DND-41 (cell line): ENCODE measurements at regions not wholly inside any gene's neighbourhood (a gene's known extent, or its start where the extent isn't known, plus 50 kb on each side); places are given as distances from the start of the nearest gene placed in this dataset.
"Not testable (repeated sequence)": the region's sequence is repeated elsewhere in the genome, so short reads cannot be mapped to it uniquely, and the experiment has no call there.

Experiments used
- ATAC-seq: fragments of 200-7000 bp; cut with Tn5 transposase; 3 replicates; pipeline ENCODE4 v1.9.1; 2021; ENCODE audit warnings: low read depth; ENCODE audit not compliant: insufficient read depth
- DNase-seq: peaks from one replicate; pipeline ENCODE4 v3.0.0-alpha.2; 2020
- H2AFZ ChIP-seq: 2 replicates; pipeline ENCODE4 v1.6.0; 2012; ENCODE audit warnings: low read depth, low read length
- H3K27ac ChIP-seq: 2 replicates; pipeline ENCODE4 v1.5.1; 2012; ENCODE audit warnings: low read length, inconsistent platforms
- H3K27me3 ChIP-seq: fragments of 200-600 bp; sonication (generic); 2 replicates; pipeline ENCODE4 v1.6.0; 2012; ENCODE audit warnings: low read length, mild to moderate bottlenecking, inconsistent platforms; ENCODE audit not compliant: insufficient read depth, poor library complexity
- H3K36me3 ChIP-seq: 2 replicates; pipeline ENCODE4 v1.5.1; 2012; ENCODE audit warnings: low read length, inconsistent platforms; ENCODE audit not compliant: insufficient read depth
- H3K4me1 ChIP-seq: 2 replicates; pipeline ENCODE4 v1.5.1; 2012; ENCODE audit warnings: mild to moderate bottlenecking, low read length; ENCODE audit not compliant: insufficient read depth
- H3K4me2 ChIP-seq: 2 replicates; pipeline ENCODE4 v1.6.0; 2012; ENCODE audit warnings: mild to moderate bottlenecking, moderate library complexity, low read length, inconsistent platforms; ENCODE audit not compliant: insufficient read depth
- H3K4me3 ChIP-seq, 2 experiments: fragments of 200-600 bp in 1 of 2; shearing (Covaris generic) in 1 of 2; 2 replicates each; pipeline ENCODE4 v1.5.1; 2012 to 2016; ENCODE audit warnings: inconsistent platforms in 2 of 2, low read length in 2 of 2, mild to moderate bottlenecking in 2 of 2, low read depth in 1 of 2, moderate library complexity in 1 of 2
- H3K79me2 ChIP-seq: 2 replicates; pipeline ENCODE4 v1.6.0; 2012; ENCODE audit warnings: low read length, inconsistent platforms; ENCODE audit not compliant: insufficient read depth
- H3K9ac ChIP-seq: 2 replicates; pipeline ENCODE4 v1.6.0; 2012; ENCODE audit warnings: low read depth, mild to moderate bottlenecking, inconsistent platforms, low read length, moderate library complexity
- H3K9me3 ChIP-seq: 2 replicates; pipeline ENCODE4 v1.5.1; 2012; ENCODE audit warnings: low read length, moderate library complexity, mild to moderate bottlenecking, inconsistent platforms; ENCODE audit not compliant: insufficient read depth, severe bottlenecking
- H4K20me1 ChIP-seq: 2 replicates; pipeline ENCODE4 v1.6.0; 2012; ENCODE audit warnings: low read length; ENCODE audit not compliant: insufficient read depth
- EZH2 ChIP-seq: IDR thresholded peaks from 3 replicates; pipeline ENCODE4 v1.6.1; 2012; ENCODE audit warnings: borderline replicate concordance, low read depth, mild to moderate bottlenecking, moderate library complexity, low read length, inconsistent platforms; ENCODE audit not compliant: severe bottlenecking
- TF ChIP-seq, protein P1 (sequence below): IDR thresholded peaks from 2 replicates; pipeline ENCODE4 v1.5.1; 2012; ENCODE audit warnings: borderline replicate concordance, low read length, moderate library complexity, mild to moderate bottlenecking; ENCODE audit not compliant: poor library complexity, severe bottlenecking; ENCODE audit errors: extremely low read depth

DNA sequence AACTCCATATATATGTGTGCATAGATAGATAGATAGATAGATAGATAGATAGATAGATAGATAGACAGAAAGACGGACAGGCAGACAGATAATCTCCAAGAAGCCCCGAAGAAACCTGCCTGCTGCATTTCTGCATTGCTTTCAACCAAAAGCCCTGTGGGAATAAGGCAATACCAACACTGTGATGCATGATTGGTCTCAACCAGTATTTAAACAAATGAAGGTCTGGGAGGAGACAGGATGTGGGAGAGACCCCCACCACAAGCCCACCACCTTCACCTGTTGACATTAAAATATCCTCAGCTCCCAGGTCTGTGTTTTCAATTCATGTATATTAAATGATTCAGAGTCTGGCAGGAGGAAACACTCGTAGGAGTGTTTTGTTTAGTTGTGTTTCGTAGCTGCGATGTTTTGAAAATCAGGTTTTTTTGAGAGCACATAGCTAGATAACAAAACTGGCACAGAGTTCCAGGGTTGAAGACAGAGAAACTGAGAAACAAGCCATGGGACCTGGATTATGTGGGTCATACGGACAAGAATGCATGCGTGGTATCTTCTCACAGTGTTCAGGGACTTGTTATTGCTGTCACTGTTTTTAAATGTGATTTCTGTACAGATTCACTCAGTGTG lies 200.7 kb upstream of the AHR start:
- H3K4me2 ChIP-seq: no peak overlapping the region
- no peak for TF ChIP-seq EZH2
- TF ChIP-seq, protein P1, sequence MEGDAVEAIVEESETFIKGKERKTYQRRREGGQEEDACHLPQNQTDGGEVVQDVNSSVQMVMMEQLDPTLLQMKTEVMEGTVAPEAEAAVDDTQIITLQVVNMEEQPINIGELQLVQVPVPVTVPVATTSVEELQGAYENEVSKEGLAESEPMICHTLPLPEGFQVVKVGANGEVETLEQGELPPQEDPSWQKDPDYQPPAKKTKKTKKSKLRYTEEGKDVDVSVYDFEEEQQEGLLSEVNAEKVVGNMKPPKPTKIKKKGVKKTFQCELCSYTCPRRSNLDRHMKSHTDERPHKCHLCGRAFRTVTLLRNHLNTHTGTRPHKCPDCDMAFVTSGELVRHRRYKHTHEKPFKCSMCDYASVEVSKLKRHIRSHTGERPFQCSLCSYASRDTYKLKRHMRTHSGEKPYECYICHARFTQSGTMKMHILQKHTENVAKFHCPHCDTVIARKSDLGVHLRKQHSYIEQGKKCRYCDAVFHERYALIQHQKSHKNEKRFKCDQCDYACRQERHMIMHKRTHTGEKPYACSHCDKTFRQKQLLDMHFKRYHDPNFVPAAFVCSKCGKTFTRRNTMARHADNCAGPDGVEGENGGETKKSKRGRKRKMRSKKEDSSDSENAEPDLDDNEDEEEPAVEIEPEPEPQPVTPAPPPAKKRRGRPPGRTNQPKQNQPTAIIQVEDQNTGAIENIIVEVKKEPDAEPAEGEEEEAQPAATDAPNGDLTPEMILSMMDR: no peak
- peak; percentile 47 for DNase-seq
- no peaks in the 10 kb centered on the region for H4K20me1 ChIP-seq
- H3K27me3 ChIP-seq: no peaks in the 10 kb centered on the region
- no peak overlapping the region for H3K9ac ChIP-seq
- no peak overlapping the region for H3K4me3 ChIP-seq
- no peak overlapping the region for H2AFZ ChIP-seq
- peaks cover 18% of the 10 kb centered on the region for H3K4me1 ChIP-seq
- no peaks in the 10 kb centered on the region for H3K79me2 ChIP-seq
- no peaks in the 10 kb centered on the region for H3K36me3 ChIP-seq
- peaks cover 4% of the 10 kb centered on the region for H3K9me3 ChIP-seq
- no peak overlapping the region for H3K27ac ChIP-seq
- peak; percentile 77 for ATAC-seq

DNA sequence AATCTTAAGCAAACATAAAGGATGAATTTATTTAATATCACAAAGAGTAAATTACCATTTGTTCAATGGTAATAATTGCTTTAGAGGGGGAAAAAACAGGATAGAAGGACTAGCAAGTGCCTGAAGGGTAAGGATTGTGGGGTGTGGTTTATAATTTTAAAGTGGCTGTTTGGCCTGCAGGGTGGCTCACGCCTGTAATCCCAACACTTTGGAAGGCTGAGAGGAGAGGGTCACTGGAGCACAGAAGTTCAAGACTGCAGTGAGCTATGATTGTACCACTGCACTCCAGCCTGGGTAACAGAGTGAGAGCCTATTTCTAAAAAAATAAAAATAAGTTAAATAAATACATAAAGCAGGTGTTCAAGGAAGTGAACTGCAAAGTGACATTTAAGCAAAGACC lies 199.9 kb upstream of the AHR start:
- TF ChIP-seq, protein P1: no peak
- no peak for TF ChIP-seq EZH2
- H3K36me3 ChIP-seq: no peaks in the 10 kb centered on the region

DNA sequence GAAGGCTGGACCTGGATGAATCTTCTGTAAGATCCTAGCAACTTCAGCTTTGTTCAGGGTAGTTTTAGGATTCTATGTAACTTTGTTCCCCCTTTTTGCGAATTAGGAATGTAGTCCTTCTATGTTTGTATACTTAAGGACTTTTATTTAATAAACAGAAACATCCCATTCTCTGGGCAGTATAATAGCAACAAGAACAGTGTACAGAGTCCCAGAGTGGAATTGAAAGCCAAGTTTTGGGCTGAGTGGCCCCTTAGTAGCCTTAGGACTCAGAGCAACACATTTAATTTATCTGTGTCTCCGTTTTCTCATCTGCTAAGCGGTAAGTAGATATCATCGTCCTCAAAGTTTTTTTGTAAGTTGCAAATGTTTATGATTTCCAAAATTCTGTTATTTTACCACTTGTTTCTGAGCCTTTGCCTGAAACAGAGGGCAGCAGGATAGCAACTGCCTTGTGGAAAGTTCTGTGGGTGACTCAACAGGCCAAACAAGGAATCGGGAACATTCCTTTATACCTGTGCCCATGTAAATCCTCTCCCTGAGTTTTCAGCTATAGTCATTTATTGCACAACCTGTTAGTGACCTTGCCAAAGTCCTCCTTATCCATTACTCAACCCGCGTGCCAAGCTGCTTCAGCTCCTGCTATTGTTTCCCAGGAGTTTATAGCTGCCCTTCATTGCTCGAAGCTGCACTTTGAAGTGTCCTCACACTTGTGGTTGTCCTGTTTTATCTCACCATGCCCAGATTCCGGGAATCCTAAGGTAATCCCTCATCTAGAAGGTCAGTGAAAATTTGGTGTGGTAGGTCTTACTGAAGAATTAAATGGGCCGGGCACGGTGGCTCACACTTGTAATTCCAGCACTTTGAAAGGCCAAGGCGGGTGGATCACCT lies 199.1 kb upstream of the AHR start:
- Histone ChIP-seq H3K36me3 (no peaks in the 10 kb centered on the region), H3K9ac (no peak overlapping the region), H3K9me3 (peaks cover 4% of the 10 kb centered on the region), H3K79me2 (no peaks in the 10 kb centered on the region), H3K4me1 (peaks cover 18% of the 10 kb centered on the region), H3K27me3 (no peaks in the 10 kb centered on the region), H2AFZ (no peak overlapping the region), H3K4me2 (no peak overlapping the region), H3K27ac (no peak overlapping the region), H4K20me1 (no peaks in the 10 kb centered on the region), H3K4me3 (no peak overlapping the region)
- ATAC-seq (no peak), DNase-seq (no peak)
- TF ChIP-seq EZH2: no peak
- TF ChIP-seq, protein P1: no peak

More for the DNA sequence above, 199.9 kb upstream of the AHR start:
- Histone ChIP-seq H3K4me2 (no peak overlapping the region), H3K27ac (no peak overlapping the region), H3K9me3 (peaks cover 4% of the 10 kb centered on the region), H3K27me3 (no peaks in the 10 kb centered on the region), H4K20me1 (no peaks in the 10 kb centered on the region), H3K4me1 (peaks cover 18% of the 10 kb centered on the region), H3K4me3 (no peak overlapping the region), H3K79me2 (no peaks in the 10 kb centered on the region), H2AFZ (no peak overlapping the region), H3K9ac (no peak overlapping the region)
- DNase-seq (no peak), ATAC-seq (no peak)

DNA sequence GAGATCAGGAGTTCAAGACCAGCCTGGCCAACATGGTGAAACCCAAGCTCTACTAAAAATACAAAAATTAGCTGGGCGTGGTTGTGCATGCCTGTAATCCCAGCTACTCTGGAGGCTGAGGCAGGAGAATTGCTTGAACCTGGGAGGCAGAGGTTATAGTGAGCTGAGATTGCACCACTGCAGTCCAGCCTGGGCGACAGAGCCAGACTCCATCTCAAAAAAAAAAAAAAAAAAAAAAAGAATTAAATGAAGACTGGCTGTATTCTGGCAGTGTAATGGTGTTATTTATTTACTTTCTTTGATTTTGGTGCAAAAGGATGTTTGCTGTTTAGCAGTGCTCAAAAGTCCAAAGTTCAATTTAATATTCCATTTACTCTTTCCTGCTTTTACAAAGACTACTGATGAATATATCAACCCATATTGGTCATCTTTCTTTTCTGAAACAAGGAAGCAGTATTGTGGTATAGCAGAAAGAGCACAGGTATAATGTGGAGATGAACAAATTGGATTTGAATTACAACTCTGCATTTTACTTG lies 198.4 kb upstream of the AHR start:
- not testable (repeated sequence) for H3K4me2 ChIP-seq, DNase-seq, H3K9ac ChIP-seq, H3K4me3 ChIP-seq, ATAC-seq, H3K79me2 ChIP-seq, H2AFZ ChIP-seq, H4K20me1 ChIP-seq, H3K27ac ChIP-seq, H3K27me3 ChIP-seq, H3K36me3 ChIP-seq, H3K9me3 ChIP-seq
- H3K4me1 ChIP-seq: peaks cover 18% of the 10 kb centered on the region
